SJSA1 (cell line): ENCODE measurements at regions not wholly inside any gene's neighbourhood (a gene's known extent, or its start where the extent isn't known, plus 50 kb on each side); places are given as distances from the start of the nearest gene placed in this dataset.

Experiments used
- DNase-seq, 2 experiments: peaks; one replicate each; pipeline ENCODE4 v3.0.0-alpha.2; 2015 to 2020; ENCODE audit warnings: low spot score in 2 of 2, low read depth in 1 of 2
- H3K27ac ChIP-seq: fragments of 250-450 bp; sonication (Bioruptor Pico); 2 replicates; pipeline ENCODE4 v1.5.1; 2020; ENCODE audit warnings: mild to moderate bottlenecking, moderate library complexity
- H3K27me3 ChIP-seq: fragments of 250-450 bp; sonication (Bioruptor Pico); replicated peaks from 2 replicates; pipeline ENCODE4 v1.5.1; 2020; ENCODE audit warnings: mild to moderate bottlenecking, moderate library complexity
- H3K36me3 ChIP-seq: fragments of 250-450 bp; sonication (Bioruptor Pico); 2 replicates; pipeline ENCODE4 v1.5.1; 2020; ENCODE audit warnings: mild to moderate bottlenecking
- H3K4me1 ChIP-seq: fragments of 250-450 bp; sonication (Bioruptor Pico); replicated peaks from 2 replicates; pipeline ENCODE4 v1.6.1; 2021; ENCODE audit warnings: mild to moderate bottlenecking
- H3K4me3 ChIP-seq: fragments of 250-450 bp; sonication (Bioruptor Pico); 2 replicates; pipeline ENCODE4 v1.5.1; 2020; ENCODE audit warnings: mild to moderate bottlenecking
- H3K9me3 ChIP-seq: fragments of 250-450 bp; sonication (Bioruptor Pico); replicated peaks from 2 replicates; pipeline ENCODE4 v1.5.1; 2020; ENCODE audit warnings: mild to moderate bottlenecking

DNA sequence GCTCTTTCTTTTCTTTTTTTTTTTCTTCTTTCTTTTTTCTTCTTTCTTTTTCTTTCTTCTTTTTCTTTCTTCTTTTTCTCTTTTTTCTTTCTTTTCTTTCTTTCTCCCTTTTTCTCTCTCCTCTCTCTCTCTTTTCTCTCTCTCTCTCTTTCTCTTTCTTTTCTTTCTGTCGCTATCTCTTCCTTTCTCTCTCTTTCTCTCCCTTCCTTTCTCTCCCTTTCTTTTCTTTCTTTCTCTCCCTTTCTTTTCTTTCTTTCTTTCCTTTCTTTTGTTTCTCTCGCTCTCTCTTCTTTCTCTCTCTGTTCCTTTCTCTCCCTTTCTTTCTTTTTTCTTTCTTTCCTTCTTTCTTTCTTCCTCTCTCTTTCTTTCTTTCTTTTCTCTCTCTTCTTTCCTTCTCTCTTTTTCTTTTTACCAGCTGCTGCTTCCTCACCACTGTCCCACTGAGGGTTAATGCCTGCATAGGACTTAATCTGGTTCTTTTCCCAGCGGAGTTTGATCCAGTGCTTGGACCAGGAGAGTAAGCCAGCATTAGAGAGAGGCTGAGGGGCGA, 145.4 kb upstream of the SIX2 start:
- no peaks in the 10 kb centered on the region for H3K36me3 ChIP-seq
- peaks cover 5% of the 10 kb centered on the region; the same call in 1 of the 2 replicates for H3K9me3 ChIP-seq
- H3K27me3 ChIP-seq = no peaks in the 10 kb centered on the region
- H3K4me3 ChIP-seq = no peak overlapping the region
- no peak for DNase-seq
- no peaks in the 10 kb centered on the region for H3K4me1 ChIP-seq
- no peak overlapping the region for H3K27ac ChIP-seq

DNA sequence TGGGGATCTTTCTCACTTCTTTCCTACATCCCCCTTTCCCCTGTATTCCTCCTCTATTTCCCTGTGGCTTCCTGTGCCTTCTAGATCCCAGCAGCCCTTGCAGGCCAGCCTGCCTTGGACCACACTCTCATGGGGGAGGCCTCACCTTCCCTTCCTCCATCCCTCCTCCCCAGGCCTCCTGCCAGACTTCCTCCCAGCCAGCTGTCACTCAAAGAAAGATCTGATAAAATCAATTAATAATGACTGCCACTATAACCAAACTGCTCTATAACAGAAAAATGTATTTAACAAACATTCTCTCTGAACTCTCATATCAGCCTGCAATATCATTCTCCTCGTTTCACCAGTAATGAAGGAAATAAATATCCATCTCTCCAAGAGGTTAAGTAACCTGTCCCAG, 144.9 kb upstream of the SIX2 start:
- Histone ChIP-seq H3K4me1 (no peaks in the 10 kb centered on the region), H3K36me3 (no peaks in the 10 kb centered on the region), H3K4me3 (no peak overlapping the region), H3K27me3 (no peaks in the 10 kb centered on the region), H3K27ac (no peak overlapping the region), H3K9me3 (peaks cover 5% of the 10 kb centered on the region; the same call in 1 of the 2 replicates)
- no peak for DNase-seq

DNA sequence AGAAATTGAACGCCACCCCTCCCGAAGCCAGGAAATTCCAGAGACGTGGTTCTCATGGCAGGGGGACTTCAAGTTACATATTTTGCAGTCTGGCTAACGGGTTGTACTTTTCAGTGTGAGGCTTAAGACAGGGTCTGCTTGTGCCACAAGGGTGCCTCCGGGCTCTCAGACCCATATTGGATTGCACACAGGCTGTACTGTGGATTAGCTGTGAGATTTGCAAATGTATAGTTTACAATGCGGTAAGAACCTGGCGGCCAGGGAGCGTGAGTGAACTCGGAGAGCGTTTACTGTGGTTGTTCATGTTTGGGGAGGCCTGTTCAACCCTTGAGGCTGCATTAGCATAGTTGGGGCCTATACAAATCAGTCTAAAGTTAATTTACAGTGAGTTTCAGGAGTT, 143.9 kb upstream of the SIX2 start:
- no peak overlapping the region for H3K27ac ChIP-seq
- no peak overlapping the region for H3K4me3 ChIP-seq
- no peak for DNase-seq
- no peaks in the 10 kb centered on the region for H3K36me3 ChIP-seq
- H3K27me3 ChIP-seq = no peaks in the 10 kb centered on the region
- peaks cover 5% of the 10 kb centered on the region; the same call in 1 of the 2 replicates for H3K9me3 ChIP-seq
- H3K4me1 ChIP-seq = no peaks in the 10 kb centered on the region

DNA sequence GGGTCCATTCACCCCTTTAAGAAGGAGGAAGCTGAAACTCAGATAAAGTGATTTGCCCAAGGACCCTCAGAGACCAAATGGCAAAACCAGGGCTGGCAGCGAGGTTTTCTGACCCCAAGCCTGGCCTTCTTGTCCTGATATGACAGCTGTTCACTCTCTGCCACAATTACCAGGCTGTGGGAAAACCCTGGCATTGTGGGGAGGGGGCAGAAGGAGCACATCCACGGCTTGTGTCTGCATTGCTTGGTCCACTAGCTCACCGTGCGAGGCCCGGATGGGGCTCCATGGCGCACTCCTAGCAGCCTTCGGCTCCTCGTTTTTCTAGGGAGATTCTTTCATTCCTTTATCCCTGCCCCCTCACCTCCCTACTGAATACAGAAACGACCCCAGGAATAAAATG, 143.4 kb upstream of the SIX2 start:
- Histone ChIP-seq H3K27me3 (no peaks in the 10 kb centered on the region), H3K9me3 (peaks cover 5% of the 10 kb centered on the region; the same call in 1 of the 2 replicates), H3K4me1 (no peaks in the 10 kb centered on the region), H3K36me3 (no peaks in the 10 kb centered on the region), H3K27ac (no peak overlapping the region), H3K4me3 (no peak overlapping the region)
- DNase-seq = no peak

DNA sequence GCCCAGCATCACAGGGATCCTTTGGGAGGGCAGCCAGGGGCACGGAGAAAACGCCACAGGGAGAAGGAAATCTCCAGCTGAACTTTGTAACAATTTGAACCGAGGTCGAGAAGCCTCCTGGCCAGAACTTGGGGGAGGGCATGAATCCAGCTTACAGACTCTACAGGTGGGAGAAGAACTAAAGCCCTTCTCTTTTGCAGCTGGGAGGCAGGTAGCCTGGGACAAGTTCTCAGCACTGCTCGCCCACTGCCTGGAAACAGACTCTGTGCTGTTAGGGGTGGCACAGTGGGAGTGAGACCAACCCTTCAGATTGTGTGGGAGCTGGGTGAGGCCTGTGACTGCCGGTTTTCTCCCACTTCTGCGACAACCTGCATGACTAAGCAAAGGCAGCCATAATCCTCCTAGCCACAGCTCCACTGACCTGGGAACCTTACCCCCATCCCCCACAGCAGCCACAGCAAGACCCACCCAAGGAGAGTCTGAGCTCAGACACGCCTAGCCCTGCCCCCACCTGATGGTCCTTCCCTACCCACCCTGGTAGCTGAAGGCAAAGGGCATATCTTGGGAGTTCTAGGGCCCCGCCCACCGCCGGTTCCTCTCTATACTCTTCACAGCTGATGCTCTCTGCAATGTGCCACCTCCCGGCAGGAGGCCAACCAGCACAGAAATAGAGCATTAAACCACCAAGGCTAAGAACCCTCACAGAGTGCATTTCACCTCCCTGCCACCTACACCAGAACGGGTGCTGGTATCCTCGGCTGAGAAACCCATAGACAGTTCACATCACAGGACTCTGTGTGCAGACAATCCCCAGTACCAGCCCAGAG, 136.0 kb upstream of the SIX2 start:
- no peaks in the 10 kb centered on the region for H3K27me3 ChIP-seq
- H3K27ac ChIP-seq = no peak overlapping the region
- DNase-seq = no peak
- 0 out of 2 replicates have a peak, but pooled peaks cover 5% of the 10 kb centered on the region for H3K9me3 ChIP-seq
- no peak overlapping the region for H3K4me3 ChIP-seq
- H3K4me1 ChIP-seq = no peaks in the 10 kb centered on the region
- no peaks in the 10 kb centered on the region for H3K36me3 ChIP-seq

DNA sequence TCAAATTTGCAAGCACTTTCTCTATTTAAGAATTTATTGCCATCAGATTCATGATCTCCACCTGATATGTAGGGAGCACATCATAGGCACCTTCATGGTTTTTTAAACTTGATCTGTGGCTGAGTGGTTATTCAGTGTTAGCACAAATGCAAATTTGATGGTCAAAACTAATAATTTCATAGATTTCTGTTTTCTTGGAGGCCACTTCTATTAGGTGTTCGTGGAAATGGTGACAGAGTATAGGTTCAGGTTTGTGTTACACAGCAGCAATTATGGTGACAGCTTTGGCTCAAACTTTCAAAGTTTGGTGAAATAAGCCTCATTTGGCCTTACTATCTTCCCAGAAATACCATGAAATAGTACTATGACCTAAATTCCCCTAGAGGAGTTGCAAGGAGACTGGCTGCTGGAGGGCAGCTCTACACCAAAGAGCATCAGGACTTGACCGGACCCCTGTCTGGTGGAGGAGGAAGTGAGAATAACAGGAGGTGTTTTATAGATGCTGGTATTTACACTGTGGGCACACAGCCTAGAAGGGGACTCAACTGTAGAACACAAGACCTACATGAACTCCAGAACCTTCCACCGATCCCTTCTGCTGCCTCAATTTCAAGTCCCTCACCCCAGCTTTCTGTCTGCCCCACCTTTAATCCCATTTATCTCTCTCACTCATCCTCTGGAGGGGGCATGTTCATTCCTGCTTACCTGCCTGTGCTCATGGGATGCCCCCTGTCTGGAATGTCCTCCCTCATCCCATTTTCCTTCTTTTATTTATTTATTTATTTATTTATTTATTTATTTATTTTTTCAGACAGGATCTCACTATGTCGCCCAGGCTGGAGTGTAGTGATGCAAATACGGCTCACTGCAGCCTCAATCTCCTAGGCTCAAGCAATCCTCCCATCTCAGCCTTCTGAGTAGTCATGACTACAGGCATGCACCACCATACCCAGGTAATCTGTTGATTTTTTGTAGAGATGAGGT, 132.9 kb upstream of the SIX2 start:
- H3K36me3 ChIP-seq = no peaks in the 10 kb centered on the region

DNA sequence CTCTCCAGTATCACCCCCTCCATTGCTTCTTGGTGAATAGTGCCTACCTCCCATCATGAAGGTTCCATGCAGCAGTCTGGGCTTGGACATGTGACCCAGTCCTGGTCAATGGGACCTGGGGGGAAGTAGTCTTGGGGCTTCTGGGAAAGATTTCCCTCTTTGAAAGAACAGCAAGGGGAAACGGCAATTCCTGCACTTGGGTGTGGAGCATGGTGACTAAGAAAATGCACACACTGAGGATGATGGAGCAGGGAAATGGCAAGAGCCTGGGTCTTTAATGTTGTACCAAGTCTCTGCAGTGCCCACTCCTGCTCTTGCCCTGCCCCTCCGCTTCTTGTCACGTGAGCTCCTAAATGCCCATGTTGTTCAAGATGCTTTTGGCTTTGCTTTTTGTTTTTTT, 131.4 kb upstream of the SIX2 start:
- DNase-seq = no peak
- no peak overlapping the region for H3K27ac ChIP-seq
- peaks cover 3% of the 10 kb centered on the region; the same call in 1 of the 2 replicates for H3K4me1 ChIP-seq
- no peaks in the 10 kb centered on the region for H3K27me3 ChIP-seq
- H3K9me3 ChIP-seq = no peaks in the 10 kb centered on the region
- no peak overlapping the region for H3K4me3 ChIP-seq
- no peaks in the 10 kb centered on the region for H3K36me3 ChIP-seq

More for the DNA sequence above, 132.9 kb upstream of the SIX2 start:
- Histone ChIP-seq H3K4me3 (no peak overlapping the region), H3K27me3 (no peaks in the 10 kb centered on the region), H3K4me1 (no peaks in the 10 kb centered on the region), H3K27ac (no peak overlapping the region), H3K9me3 (no peaks in the 10 kb centered on the region)
- DNase-seq = no peak

DNA sequence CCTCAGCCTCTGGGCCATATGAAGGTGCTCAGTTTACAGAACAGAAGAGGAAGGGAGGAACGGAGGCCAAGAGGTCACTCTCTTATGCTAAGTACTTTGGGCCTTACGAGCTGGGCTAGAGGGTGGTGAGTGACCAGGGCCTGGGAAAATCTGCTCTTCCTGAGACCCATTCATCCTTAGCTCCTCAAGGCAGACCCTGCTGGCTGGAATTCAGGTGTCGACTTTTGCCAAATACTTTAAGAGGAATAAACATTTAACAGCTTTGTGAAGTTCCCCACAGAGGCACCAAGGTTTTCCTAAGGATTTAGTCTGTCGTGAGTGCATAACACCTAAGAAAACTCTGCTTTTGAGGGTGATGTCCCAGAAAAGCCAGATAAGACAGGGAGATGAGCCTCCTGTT, 129.7 kb upstream of the SIX2 start:
- no peak for DNase-seq
- Histone ChIP-seq H3K27ac (no peak overlapping the region), H3K36me3 (no peaks in the 10 kb centered on the region), H3K4me3 (no peak overlapping the region), H3K4me1 (peaks cover 8% of the 10 kb centered on the region), H3K27me3 (no peaks in the 10 kb centered on the region), H3K9me3 (no peaks in the 10 kb centered on the region)

DNA sequence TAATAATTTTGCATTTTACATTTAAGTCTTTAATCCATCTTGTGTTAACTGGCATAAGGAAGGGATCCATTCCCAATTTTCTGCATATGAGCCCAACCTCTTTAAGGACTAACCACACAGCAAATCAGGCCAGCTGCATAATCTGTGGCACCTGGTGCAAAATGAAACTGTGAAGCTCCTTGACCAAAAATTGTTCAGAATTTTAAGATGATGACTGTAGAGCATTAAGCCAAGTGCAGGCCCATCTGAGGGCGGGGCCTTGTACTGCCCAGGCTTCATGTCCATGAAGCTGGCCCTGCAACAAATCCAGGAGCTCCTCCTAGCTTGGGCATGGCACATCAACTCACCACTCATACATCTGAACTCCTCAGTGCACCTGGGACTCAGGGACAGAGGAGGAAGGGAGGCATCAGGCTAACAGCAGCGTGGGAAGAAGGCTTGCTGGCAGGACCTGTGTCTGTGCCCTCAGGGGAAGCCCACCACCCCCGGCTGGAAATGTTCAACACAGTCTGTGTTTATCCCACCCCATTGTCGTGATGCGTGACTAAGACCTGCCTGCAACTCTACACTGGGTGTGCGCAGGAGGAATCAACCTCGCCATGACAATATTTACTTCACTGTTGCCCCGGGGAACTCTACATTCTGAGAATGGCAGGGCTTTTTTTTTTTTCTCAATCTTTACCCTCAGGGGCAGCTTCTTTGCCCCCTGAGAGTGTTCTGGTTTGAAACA, 128.9 kb upstream of the SIX2 start:
- Histone ChIP-seq H3K27me3 (no peaks in the 10 kb centered on the region), H3K36me3 (no peaks in the 10 kb centered on the region), H3K27ac (no peak overlapping the region), H3K9me3 (no peaks in the 10 kb centered on the region), H3K4me3 (no peak overlapping the region), H3K4me1 (peaks cover 8% of the 10 kb centered on the region)
- no peak for DNase-seq

DNA sequence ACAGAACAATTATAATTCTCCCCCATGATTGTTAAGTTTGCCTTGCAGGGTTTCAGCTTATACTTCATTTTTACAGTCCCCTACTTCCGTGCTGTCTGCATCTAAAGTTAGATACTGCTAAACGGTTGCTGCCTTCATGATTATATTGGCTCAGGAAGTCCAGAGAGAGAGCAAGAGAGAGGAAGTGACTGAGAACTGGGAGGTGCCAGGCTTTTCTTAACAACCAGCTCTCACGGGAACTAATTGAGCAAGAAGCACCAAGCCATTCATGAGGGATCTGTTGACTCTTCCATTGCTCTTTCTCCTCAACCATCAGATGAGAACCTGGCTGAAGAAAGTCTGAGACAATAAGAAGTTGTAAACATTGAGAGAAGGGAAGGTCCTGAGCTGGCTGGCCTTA, 125.5 kb upstream of the SIX2 start:
- no peaks in the 10 kb centered on the region for H3K9me3 ChIP-seq
- H3K4me1 ChIP-seq = peaks cover 16% of the 10 kb centered on the region
- DNase-seq = no peak
- H3K36me3 ChIP-seq = no peaks in the 10 kb centered on the region
- no peak overlapping the region for H3K27ac ChIP-seq
- H3K4me3 ChIP-seq = no peak overlapping the region
- H3K27me3 ChIP-seq = no peaks in the 10 kb centered on the region

DNA sequence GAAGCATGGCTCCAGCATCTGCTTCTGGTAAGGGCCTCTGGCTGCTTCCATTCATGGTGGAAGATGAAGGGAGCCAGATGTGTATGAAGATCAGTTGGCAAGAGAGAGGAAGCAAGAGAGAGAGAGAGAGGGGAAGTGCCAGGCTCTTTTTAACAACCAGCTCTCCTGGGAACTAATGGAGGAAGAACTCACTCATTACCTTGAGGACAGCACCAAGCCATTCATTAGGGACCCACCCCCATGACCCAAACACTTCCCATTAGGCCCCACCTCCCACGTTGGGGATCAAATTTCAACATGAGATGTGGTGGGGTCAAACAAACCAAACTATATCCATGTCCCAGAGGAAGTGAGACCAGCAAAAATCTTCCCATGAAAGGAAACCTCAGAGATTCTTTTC, 124.8 kb upstream of the SIX2 start:
- no peaks in the 10 kb centered on the region for H3K36me3 ChIP-seq
- H3K9me3 ChIP-seq = no peaks in the 10 kb centered on the region
- DNase-seq = no peak
- H3K27ac ChIP-seq = no peak overlapping the region
- no peak overlapping the region for H3K4me3 ChIP-seq
- H3K4me1 ChIP-seq = peaks cover 21% of the 10 kb centered on the region
- H3K27me3 ChIP-seq = no peaks in the 10 kb centered on the region

DNA sequence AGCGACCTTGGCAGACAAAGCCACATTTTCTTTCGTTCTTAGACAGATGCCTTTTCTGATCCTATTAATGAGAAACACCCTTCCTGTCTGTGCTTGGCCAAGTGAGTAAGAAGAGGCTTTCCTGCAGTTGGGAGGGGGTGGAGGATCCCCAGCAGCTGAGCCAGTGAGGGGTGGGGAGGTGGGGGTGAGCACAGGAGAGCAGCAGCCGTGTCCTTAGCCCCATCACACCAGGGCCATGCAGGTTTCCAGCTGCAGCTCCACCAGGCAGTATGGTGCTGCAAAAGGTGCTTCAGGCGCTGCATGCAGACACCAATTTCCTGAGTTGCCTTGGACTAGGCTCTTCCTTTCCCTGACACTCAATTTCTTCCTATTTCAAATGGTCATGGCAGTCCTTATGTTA, 123.3 kb upstream of the SIX2 start:
- H3K4me3 ChIP-seq = no peak overlapping the region
- H3K36me3 ChIP-seq = no peaks in the 10 kb centered on the region
- DNase-seq = no peak
- H3K27ac ChIP-seq = no peak overlapping the region
- H3K4me1 ChIP-seq = peaks cover 35% of the 10 kb centered on the region
- H3K9me3 ChIP-seq = no peaks in the 10 kb centered on the region
- H3K27me3 ChIP-seq = no peaks in the 10 kb centered on the region

DNA sequence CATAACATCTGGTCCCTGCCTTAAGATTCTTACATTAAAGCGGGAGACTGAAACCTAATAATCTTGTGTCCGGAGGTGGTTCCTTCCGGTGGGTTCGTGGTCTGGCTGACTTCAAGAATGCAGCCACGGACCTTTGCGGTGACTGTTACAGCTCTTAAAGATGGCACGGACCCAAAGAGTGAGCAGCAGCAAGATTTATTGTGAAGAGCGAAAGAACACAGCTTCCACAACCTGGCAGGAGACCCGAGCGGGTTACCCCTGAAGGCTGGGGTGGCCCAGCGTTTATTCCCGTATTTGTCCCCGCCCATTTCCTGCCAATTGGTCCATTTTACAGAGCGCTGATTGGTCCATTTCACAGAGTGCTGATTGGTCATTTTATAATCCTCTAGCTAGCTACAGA, 122.3 kb upstream of the SIX2 start:
- Histone ChIP-seq H3K4me1 (peaks cover 32% of the 10 kb centered on the region), H3K27me3 (no peaks in the 10 kb centered on the region), H3K9me3 (no peaks in the 10 kb centered on the region), H3K27ac (no peak overlapping the region), H3K4me3 (no peak overlapping the region), H3K36me3 (no peaks in the 10 kb centered on the region)
- peak; percentile 23 to 51 for DNase-seq
